Omental fat pad (tissue), 3 donors: ENCODE measurements at regions not wholly inside any gene's neighbourhood (a gene's known extent, or its start where the extent isn't known, plus 50 kb on each side); places are given as distances from the start of the nearest gene placed in this dataset.

ENCODE experiments used
- ATAC-seq: fragments of 150-250 bp; one replicate; pipeline ENCODE4 v1.9.1; 2016; ENCODE audit warnings: mild to moderate bottlenecking, moderate library complexity; ENCODE audit not compliant: low FRiP score
- DNase-seq: peaks from one replicate; pipeline ENCODE4 v3.0.0-alpha.2; 2019; ENCODE audit warnings: low spot score
- TF ChIP-seq, protein P1 (sequence below), 3 donors: fragments of 450-650 bp; IDR thresholded peaks; one replicate each; pipeline ENCODE4 v1.5.1; 2016 to 2017; ENCODE audit warnings: antibody characterized with exemption in 3 of 3, mild to moderate bottlenecking in 3 of 3, moderate library complexity in 2 of 3

DNA sequence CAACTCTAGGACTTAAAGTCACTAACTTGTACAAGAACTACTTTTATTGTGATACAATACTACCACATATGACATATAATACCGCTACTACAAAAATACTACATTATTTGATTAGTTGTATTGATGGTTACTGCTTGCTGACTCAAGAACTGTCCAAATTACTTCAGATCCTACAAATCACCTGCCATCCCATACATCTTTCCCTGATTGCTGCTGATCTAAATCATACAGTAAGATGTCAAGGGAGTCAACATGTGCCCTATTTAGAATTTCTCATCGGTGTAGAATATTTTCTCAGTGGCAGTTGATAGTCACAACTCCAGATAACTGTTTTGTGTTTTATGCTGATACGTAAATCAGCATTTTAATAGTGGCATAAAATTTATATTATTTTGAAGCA lies 161.0 kb upstream of the DSEL start:
- ATAC-seq, result no peak
- TF ChIP-seq, protein P1, sequence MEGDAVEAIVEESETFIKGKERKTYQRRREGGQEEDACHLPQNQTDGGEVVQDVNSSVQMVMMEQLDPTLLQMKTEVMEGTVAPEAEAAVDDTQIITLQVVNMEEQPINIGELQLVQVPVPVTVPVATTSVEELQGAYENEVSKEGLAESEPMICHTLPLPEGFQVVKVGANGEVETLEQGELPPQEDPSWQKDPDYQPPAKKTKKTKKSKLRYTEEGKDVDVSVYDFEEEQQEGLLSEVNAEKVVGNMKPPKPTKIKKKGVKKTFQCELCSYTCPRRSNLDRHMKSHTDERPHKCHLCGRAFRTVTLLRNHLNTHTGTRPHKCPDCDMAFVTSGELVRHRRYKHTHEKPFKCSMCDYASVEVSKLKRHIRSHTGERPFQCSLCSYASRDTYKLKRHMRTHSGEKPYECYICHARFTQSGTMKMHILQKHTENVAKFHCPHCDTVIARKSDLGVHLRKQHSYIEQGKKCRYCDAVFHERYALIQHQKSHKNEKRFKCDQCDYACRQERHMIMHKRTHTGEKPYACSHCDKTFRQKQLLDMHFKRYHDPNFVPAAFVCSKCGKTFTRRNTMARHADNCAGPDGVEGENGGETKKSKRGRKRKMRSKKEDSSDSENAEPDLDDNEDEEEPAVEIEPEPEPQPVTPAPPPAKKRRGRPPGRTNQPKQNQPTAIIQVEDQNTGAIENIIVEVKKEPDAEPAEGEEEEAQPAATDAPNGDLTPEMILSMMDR (IDR thresholded peaks at IDR 0.05), result no peak

DNA sequence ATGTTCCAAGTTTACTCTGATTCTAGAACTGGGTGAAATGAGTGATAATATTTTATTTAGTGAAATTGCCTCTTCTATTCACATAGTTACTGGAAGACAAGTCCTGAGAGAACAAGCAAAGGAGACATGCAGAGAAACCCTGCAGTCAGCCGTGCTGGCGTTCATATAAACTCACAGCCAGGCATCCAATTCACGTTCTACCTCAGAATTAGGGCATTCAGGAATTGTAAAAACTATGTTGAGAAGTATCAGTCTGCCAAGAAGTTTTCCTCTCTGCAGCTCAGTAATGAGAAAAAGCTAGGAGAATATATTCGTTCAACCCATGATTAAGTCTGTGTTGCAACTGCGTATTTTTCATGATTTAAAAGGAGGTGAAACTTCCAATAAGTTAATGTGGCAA lies 156.2 kb upstream of the DSEL start:
- DNase-seq (no peak), ATAC-seq (no peak)
- TF ChIP-seq, protein P1 (IDR thresholded peaks at IDR 0.05), result no peak

More for the DNA sequence above, 161.0 kb upstream of the DSEL start:
- no peak for DNase-seq

DNA sequence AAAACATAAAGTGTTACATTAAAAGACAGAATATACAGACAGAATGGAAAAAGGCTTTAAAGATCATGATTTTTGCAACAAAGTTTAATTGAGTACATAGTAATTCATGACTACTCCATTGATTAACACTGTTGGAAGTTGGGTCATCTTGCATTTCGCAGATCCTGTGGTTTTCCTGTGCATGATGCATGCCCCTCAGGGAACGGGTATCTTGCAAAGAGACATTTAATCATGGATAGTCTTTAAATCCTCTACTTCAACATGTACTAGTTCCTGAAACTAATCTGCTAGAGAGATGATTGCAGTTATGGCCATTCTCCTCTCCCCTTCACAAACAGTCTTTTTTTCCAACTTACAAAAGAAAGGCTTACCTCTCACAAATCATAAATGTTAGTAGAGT lies 155.6 kb upstream of the DSEL start:
- DNase-seq (no peak), ATAC-seq (no peak)
- TF ChIP-seq, protein P1 (IDR thresholded peaks at IDR 0.05), result no peak

DNA sequence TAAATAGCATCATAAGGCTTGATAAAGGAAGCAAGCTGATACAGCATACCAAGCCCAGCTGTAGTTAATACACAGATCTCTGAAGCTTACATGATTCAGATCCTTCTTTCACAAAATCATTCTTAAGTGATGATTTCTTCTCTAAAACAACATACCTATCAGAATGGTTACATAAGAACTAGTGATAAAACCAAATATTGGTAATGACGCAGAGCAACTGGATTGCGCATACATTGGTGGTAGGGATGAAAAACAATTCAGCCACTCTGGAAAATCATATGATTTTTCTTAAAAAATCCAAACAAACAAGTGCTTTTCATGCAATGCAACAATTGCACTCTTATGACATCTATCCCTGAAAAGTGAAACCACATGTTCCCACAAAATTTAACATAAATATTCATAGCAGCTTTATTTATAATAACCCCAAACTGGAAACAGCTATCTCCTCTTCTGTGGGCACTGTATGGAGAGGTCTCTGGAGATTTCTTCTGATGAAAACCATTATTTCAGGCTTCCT lies 153.6 kb upstream of the DSEL start:
- DNase-seq (no peak), ATAC-seq (no peak)
- TF ChIP-seq, protein P1 (IDR thresholded peaks at IDR 0.05), result no peak

DNA sequence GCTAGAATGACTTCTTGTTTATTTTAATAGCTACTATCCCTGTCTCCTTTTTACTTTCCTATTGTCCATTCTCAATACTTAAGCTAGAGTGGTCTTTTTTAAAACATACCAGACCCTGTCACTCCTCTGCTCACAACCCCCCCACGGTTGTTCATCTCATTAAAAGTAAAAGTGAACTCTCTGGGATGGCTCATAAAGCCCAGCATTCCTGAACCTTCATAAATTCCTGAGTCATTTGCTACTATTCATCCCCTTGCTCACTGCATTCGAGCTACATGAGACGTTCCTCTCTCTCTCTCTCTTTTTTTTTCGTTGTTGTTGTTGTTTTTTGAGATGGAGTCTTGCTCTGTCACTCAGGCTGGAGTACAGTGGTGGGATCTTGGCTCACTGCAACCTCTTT lies 148.7 kb upstream of the DSEL start:
- TF ChIP-seq, protein P1 (IDR thresholded peaks at IDR 0.05), result no peak
- no peak for ATAC-seq
- no peak for DNase-seq

DNA sequence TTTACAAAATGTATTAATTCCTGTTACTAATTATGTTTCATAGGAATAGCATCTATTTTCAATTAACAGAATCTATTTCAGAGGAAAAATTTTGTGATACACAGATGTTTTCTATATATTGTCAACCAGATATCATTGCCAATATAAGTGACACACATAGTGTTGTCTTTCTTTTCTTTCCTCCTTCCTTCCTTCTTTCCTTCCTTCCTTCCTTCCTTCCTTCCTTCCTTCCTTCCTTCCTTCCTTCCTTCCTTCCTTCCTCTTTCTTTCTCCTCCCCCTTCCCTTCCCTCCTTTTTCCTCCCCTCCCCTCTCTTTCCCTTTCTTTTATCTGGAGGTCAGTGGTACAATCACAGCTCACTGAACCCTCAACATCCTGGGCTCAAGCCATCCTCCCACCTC lies 146.5 kb upstream of the DSEL start:
- ATAC-seq (no peak), DNase-seq (no peak)
- TF ChIP-seq, protein P1 (IDR thresholded peaks at IDR 0.05), result no peak

DNA sequence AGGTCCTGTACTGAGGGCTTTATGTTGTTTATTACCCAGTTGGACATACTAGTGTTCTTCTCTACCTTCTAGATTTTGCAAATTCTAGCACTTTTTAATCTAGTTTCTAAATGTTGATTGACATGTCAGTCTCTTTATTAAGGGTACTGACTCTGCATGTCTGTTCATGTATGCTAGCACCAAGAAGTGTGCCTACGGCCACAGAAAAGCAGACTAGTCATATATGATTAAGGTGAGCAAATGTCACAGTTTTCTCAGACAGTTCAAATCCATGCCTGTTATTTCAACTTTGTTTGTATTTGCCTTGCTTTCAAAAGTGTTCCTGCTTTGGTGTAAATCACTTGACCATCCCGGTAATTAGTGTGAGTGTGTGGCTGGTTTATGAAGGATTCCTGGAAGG lies 145.0 kb upstream of the DSEL start:
- no peak for ATAC-seq
- DNase-seq, result no peak
- TF ChIP-seq, protein P1 (IDR thresholded peaks at IDR 0.05), result no peak
